Ishikawa (cell line): ENCODE measurements at regions not wholly inside any gene's neighbourhood (a gene's known extent, or its start where the extent isn't known, plus 50 kb on each side); places are given as distances from the start of the nearest gene placed in this dataset.

Experiments
- CEBPB ChIP-seq: IDR thresholded peaks from 2 replicates; pipeline ENCODE4 v1.6.1; 2012
- CREB1 ChIP-seq: IDR thresholded peaks from 2 replicates; pipeline ENCODE4 v1.6.1; 2012; ENCODE audit warnings: low read depth
- EGR1 ChIP-seq: IDR thresholded peaks from 2 replicates; pipeline ENCODE4 v1.6.1; 2012
- EP300 ChIP-seq: IDR thresholded peaks from 2 replicates; pipeline ENCODE4 v1.6.1; 2012; ENCODE audit warnings: borderline replicate concordance
- FOXM1 ChIP-seq: IDR thresholded peaks from 2 replicates; pipeline ENCODE4 v1.6.1; 2012; ENCODE audit warnings: low read depth, borderline replicate concordance
- MAX ChIP-seq: IDR thresholded peaks from 2 replicates; pipeline ENCODE4 v1.6.1; 2012
- NFIC ChIP-seq: IDR thresholded peaks from 2 replicates; pipeline ENCODE4 v1.6.1; 2012
- RAD21 ChIP-seq: IDR thresholded peaks from 2 replicates; pipeline ENCODE4 v1.6.1; 2012; ENCODE audit warnings: low read depth
- REST ChIP-seq: IDR thresholded peaks from 2 replicates; pipeline ENCODE4 v1.6.1; 2012; ENCODE audit warnings: low read depth, mild to moderate bottlenecking
- TAF1 ChIP-seq: IDR thresholded peaks from 2 replicates; pipeline ENCODE4 v1.6.1; 2012; ENCODE audit warnings: low read depth, mild to moderate bottlenecking
- TCF12 ChIP-seq: IDR thresholded peaks from 2 replicates; pipeline ENCODE4 v1.6.1; 2012; ENCODE audit warnings: low read depth
- TEAD4 ChIP-seq: IDR thresholded peaks from 2 replicates; pipeline ENCODE4 v1.6.1; 2012
- USF1 ChIP-seq: IDR thresholded peaks from 2 replicates; pipeline ENCODE4 v1.6.1; 2012
- YY1 ChIP-seq: IDR thresholded peaks from 2 replicates; pipeline ENCODE4 v1.6.1; 2012; ENCODE audit warnings: low read depth
- ZBTB7A ChIP-seq: IDR thresholded peaks from 2 replicates; pipeline ENCODE4 v1.6.1; 2012; ENCODE audit warnings: low read depth

- no peak for TF ChIP-seq REST
- TF ChIP-seq CEBPB, result no peak
- TF ChIP-seq YY1, result no peak
- TF ChIP-seq TAF1, result no peak
- no peak for TF ChIP-seq EP300
- no peak for TF ChIP-seq USF1
These were observed 157.3 kb upstream of the CHAC2 start for GRCh38 chr2:53610260-53610659.

GRCh38 chr2:53609551-53609950 lies 158.1 kb upstream of the CHAC2 start:
- TF ChIP-seq TCF12, result no peak
- TF ChIP-seq USF1, result no peak
- no peak for TF ChIP-seq EGR1
- no peak for TF ChIP-seq CREB1
- TF ChIP-seq REST, result no peak
- no peak for TF ChIP-seq YY1
- TF ChIP-seq NFIC, result no peak
- TF ChIP-seq MAX, result no peak
- no peak for TF ChIP-seq CEBPB
- no peak for TF ChIP-seq TEAD4
- no peak for TF ChIP-seq ZBTB7A
- no peak for TF ChIP-seq TAF1
- TF ChIP-seq RAD21, result no peak
- TF ChIP-seq EP300, result no peak
- TF ChIP-seq FOXM1, result no peak

- no peak for TF ChIP-seq REST
- no peak for TF ChIP-seq MAX
- TF ChIP-seq USF1, result no peak
These were observed 159.3 kb upstream of the CHAC2 start for GRCh38 chr2:53608293-53608692.

- TF ChIP-seq TEAD4, result no peak
- TF ChIP-seq EGR1, result no peak
- TF ChIP-seq USF1, result no peak
- no peak for TF ChIP-seq TCF12
- TF ChIP-seq YY1, result no peak
- TF ChIP-seq RAD21, result no peak
- TF ChIP-seq NFIC, result no peak
- TF ChIP-seq EP300, result no peak
- no peak for TF ChIP-seq CEBPB
These were observed 166.8 kb upstream of the CHAC2 start for GRCh38 chr2:53600815-53601214.

GRCh38 chr2:53584986-53585385 lies 182.6 kb upstream of the CHAC2 start:
- TF ChIP-seq USF1, result no peak
- no peak for TF ChIP-seq NFIC
- no peak for TF ChIP-seq TEAD4
- no peak for TF ChIP-seq REST
- TF ChIP-seq EGR1, result no peak
- no peak for TF ChIP-seq CEBPB
- no peak for TF ChIP-seq ZBTB7A
- TF ChIP-seq MAX, result no peak
- no peak for TF ChIP-seq FOXM1
- no peak for TF ChIP-seq TAF1
- TF ChIP-seq RAD21, result no peak
- TF ChIP-seq CREB1, result no peak
- no peak for TF ChIP-seq TCF12
- no peak for TF ChIP-seq EP300
- TF ChIP-seq YY1, result no peak
